Neural progenitor cell (in vitro differentiated cells): ENCODE measurements at regions not wholly inside any gene's neighbourhood (a gene's known extent, or its start where the extent isn't known, plus 50 kb on each side); places are given as distances from the start of the nearest gene placed in this dataset.

ENCODE experiments used
- DNase-seq: peaks from one replicate; pipeline ENCODE4 v3.0.0-alpha.2; 2016; ENCODE audit warnings: low spot score
- H2AFZ ChIP-seq: fragments of 200-600 bp; sonication (generic); replicated peaks from 2 replicates; pipeline ENCODE4 v1.6.1; 2016; ENCODE audit warnings: antibody characterized with exemption
- H3F3A ChIP-seq: fragments of 200-600 bp; sonication (generic); 2 replicates; pipeline ENCODE4 v1.6.1; 2016; ENCODE audit warnings: antibody characterized with exemption, low read depth
- H3K27ac ChIP-seq: fragments of 200-600 bp; sonication (generic); 2 replicates; pipeline ENCODE4 v1.5.1; 2016; ENCODE audit warnings: mild to moderate bottlenecking
- H3K27me3 ChIP-seq: fragments of 200-600 bp; sonication (generic); 2 replicates; pipeline ENCODE4 v1.6.1; 2016; ENCODE audit warnings: mild to moderate bottlenecking, moderate library complexity
- H3K36me3 ChIP-seq: fragments of 200-600 bp; sonication (generic); 2 replicates; pipeline ENCODE4 v1.5.1; 2016
- H3K4me1 ChIP-seq: fragments of 200-600 bp; sonication (generic); 2 replicates; pipeline ENCODE4 v1.6.1; 2016; ENCODE audit warnings: mixed run types
- H3K4me2 ChIP-seq: fragments of 200-600 bp; sonication (generic); 2 replicates; pipeline ENCODE4 v1.6.1; 2016
- H3K4me3 ChIP-seq: fragments of 200-600 bp; sonication (generic); 2 replicates; pipeline ENCODE4 v1.5.1; 2016
- H3K79me2 ChIP-seq: fragments of 200-600 bp; sonication (generic); 2 replicates; pipeline ENCODE4 v1.6.1; 2016; ENCODE audit warnings: low read depth
- H3K9ac ChIP-seq: fragments of 200-600 bp; sonication (generic); 2 replicates; pipeline ENCODE4 v1.6.1; 2016
- H3K9me3 ChIP-seq: fragments of 200-600 bp; sonication (generic); 2 replicates; pipeline ENCODE4 v1.5.1; 2016; ENCODE audit warnings: low read depth
- H4K20me1 ChIP-seq: fragments of 200-600 bp; sonication (generic); 2 replicates; pipeline ENCODE4 v1.6.1; 2016; ENCODE audit warnings: low read depth
- H3K27ac Mint-ChIP-seq: 3 replicates; pipeline ENCODE4 v1.8.0; 2021; ENCODE audit warnings: mixed read lengths
- H3K27me3 Mint-ChIP-seq: 2 replicates; pipeline ENCODE4 v1.8.0; 2022; ENCODE audit warnings: low read depth, mild to moderate bottlenecking, inconsistent platforms, moderate library complexity, mixed read lengths; ENCODE audit not compliant: insufficient read depth
- H3K36me3 Mint-ChIP-seq: 3 replicates; pipeline ENCODE4 v1.8.0; 2021; ENCODE audit warnings: mixed read lengths
- H3K4me1 Mint-ChIP-seq: 3 replicates; pipeline ENCODE4 v1.8.0; 2021; ENCODE audit warnings: mixed read lengths
- H3K4me3 Mint-ChIP-seq: 3 replicates; pipeline ENCODE4 v1.8.0; 2021; ENCODE audit warnings: mild to moderate bottlenecking, moderate library complexity, mixed read lengths
- H3K9me3 Mint-ChIP-seq: 3 replicates; pipeline ENCODE4 v1.8.0; 2020; ENCODE audit warnings: mixed read lengths
- EZH2 ChIP-seq: fragments of 200-600 bp; sonication (generic); IDR thresholded peaks from 2 replicates; pipeline ENCODE4 v1.6.1; 2017; ENCODE audit warnings: antibody characterized with exemption, mild to moderate bottlenecking, moderate library complexity
- EZH2phosphoT487 ChIP-seq: fragments of 200-600 bp; sonication (generic); IDR thresholded peaks from 2 replicates; pipeline ENCODE4 v1.6.1; 2017; ENCODE audit warnings: antibody characterized with exemption
- TF ChIP-seq, protein P1 (sequence below): fragments of 200-600 bp; sonication (generic); IDR thresholded peaks from 2 replicates; pipeline ENCODE4 v1.5.1; 2017; ENCODE audit warnings: antibody characterized with exemption, mild to moderate bottlenecking

GRCh38 chr22:47294222-47294532, 531.7 kb downstream of the TBC1D22A start:
- H3K27me3 ChIP-seq, result no peaks in the 10 kb centered on the region
- no peaks in the 10 kb centered on the region for H3K4me1 ChIP-seq
- no peaks in the 10 kb centered on the region for H3K9me3 ChIP-seq
- Mint-ChIP-seq H3K4me1 (no peaks in the 10 kb centered on the region), H3K27ac (no peak overlapping the region), H3K36me3 (no peaks in the 10 kb centered on the region), H3K9me3 (peaks cover 33% of the 10 kb centered on the region), H3K4me3 (no peak overlapping the region), H3K27me3 (peaks cover 20% of the 10 kb centered on the region)
- H2AFZ ChIP-seq, result no peak overlapping the region
- no peaks in the 10 kb centered on the region for H4K20me1 ChIP-seq
- H3F3A ChIP-seq, result no peaks in the 10 kb centered on the region
- DNase-seq, result no peak
- H3K36me3 ChIP-seq, result no peaks in the 10 kb centered on the region
- no peak overlapping the region for H3K9ac ChIP-seq
- no peaks in the 10 kb centered on the region for H3K79me2 ChIP-seq
- TF ChIP-seq EZH2phosphoT487 (no peak), EZH2 (no peak)
- TF ChIP-seq, protein P1, sequence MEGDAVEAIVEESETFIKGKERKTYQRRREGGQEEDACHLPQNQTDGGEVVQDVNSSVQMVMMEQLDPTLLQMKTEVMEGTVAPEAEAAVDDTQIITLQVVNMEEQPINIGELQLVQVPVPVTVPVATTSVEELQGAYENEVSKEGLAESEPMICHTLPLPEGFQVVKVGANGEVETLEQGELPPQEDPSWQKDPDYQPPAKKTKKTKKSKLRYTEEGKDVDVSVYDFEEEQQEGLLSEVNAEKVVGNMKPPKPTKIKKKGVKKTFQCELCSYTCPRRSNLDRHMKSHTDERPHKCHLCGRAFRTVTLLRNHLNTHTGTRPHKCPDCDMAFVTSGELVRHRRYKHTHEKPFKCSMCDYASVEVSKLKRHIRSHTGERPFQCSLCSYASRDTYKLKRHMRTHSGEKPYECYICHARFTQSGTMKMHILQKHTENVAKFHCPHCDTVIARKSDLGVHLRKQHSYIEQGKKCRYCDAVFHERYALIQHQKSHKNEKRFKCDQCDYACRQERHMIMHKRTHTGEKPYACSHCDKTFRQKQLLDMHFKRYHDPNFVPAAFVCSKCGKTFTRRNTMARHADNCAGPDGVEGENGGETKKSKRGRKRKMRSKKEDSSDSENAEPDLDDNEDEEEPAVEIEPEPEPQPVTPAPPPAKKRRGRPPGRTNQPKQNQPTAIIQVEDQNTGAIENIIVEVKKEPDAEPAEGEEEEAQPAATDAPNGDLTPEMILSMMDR, result no peak
- no peak overlapping the region for H3K4me2 ChIP-seq
- no peak overlapping the region for H3K4me3 ChIP-seq
- no peak overlapping the region for H3K27ac ChIP-seq

- Histone ChIP-seq H3K27me3 (no peaks in the 10 kb centered on the region), H3K4me1 (no peaks in the 10 kb centered on the region), H3K4me2 (no peak overlapping the region), H3K36me3 (no peaks in the 10 kb centered on the region), H4K20me1 (no peaks in the 10 kb centered on the region), H3K4me3 (no peak overlapping the region), H3K27ac (no peak overlapping the region), H3K9ac (no peak overlapping the region), H2AFZ (no peak overlapping the region), H3K79me2 (no peaks in the 10 kb centered on the region), H3K9me3 (no peaks in the 10 kb centered on the region), H3F3A (no peaks in the 10 kb centered on the region)
- no peak for DNase-seq
- no peaks in the 10 kb centered on the region for H3K36me3 Mint-ChIP-seq
- H3K4me3 Mint-ChIP-seq, result no peak overlapping the region
- peaks cover 16% of the 10 kb centered on the region for H3K27me3 Mint-ChIP-seq
- no peaks in the 10 kb centered on the region for H3K4me1 Mint-ChIP-seq
- H3K27ac Mint-ChIP-seq, result no peak overlapping the region
- H3K9me3 Mint-ChIP-seq, result peaks cover 33% of the 10 kb centered on the region
- TF ChIP-seq EZH2 (no peak), EZH2phosphoT487 (no peak)
- TF ChIP-seq, protein P1, result no peak
These were observed 531.1 kb downstream of the TBC1D22A start for GRCh38 chr22:47293368-47294221.

- Histone ChIP-seq H3K4me3 (no peak overlapping the region), H4K20me1 (no peaks in the 10 kb centered on the region), H3K27ac (no peak overlapping the region), H3K36me3 (no peaks in the 10 kb centered on the region), H3K27me3 (no peaks in the 10 kb centered on the region), H3K9me3 (no peaks in the 10 kb centered on the region), H3K4me2 (no peak overlapping the region), H3K9ac (no peak overlapping the region), H2AFZ (no peak overlapping the region), H3K4me1 (no peaks in the 10 kb centered on the region), H3K79me2 (no peaks in the 10 kb centered on the region), H3F3A (no peaks in the 10 kb centered on the region)
- TF ChIP-seq, protein P1, result no peak
- TF ChIP-seq EZH2phosphoT487, result no peak
- TF ChIP-seq EZH2, result no peak
- Mint-ChIP-seq H3K4me3 (no peak overlapping the region), H3K4me1 (no peaks in the 10 kb centered on the region), H3K9me3 (peaks cover 33% of the 10 kb centered on the region), H3K27ac (no peak overlapping the region), H3K27me3 (peaks cover 12% of the 10 kb centered on the region), H3K36me3 (no peaks in the 10 kb centered on the region)
- DNase-seq, result no peak
These were observed 530.3 kb downstream of the TBC1D22A start for GRCh38 chr22:47292546-47293320.
